ES-I3 (cell line): ENCODE measurements at regions not wholly inside any gene's neighbourhood (a gene's known extent, or its start where the extent isn't known, plus 50 kb on each side); places are given as distances from the start of the nearest gene placed in this dataset.

ENCODE experiments used
- H3K36me3 ChIP-seq: 2 replicates; pipeline ENCODE4 v1.6.1; 2013; ENCODE audit warnings: mild to moderate bottlenecking, low read length, control low read depth, moderate library complexity; ENCODE audit not compliant: insufficient read depth
- H3K4me1 ChIP-seq: 2 replicates; pipeline ENCODE4 v1.6.1; 2013; ENCODE audit warnings: mild to moderate bottlenecking, control low read depth, low read length; ENCODE audit not compliant: insufficient read depth
- H3K9ac ChIP-seq: 2 replicates; pipeline ENCODE4 v1.6.1; 2013; ENCODE audit warnings: low read depth, mild to moderate bottlenecking, low read length, moderate library complexity
- H3K9me3 ChIP-seq: 2 replicates; pipeline ENCODE4 v1.6.1; 2013; ENCODE audit warnings: mild to moderate bottlenecking, low read length, moderate library complexity; ENCODE audit not compliant: control insufficient read depth, insufficient read depth

GRCh38 chr6:97656236-97656635 lies 373.2 kb upstream of the MMS22L start:
- no peaks in the 10 kb centered on the region for H3K36me3 ChIP-seq
- no peaks in the 10 kb centered on the region for H3K9me3 ChIP-seq
- 0 out of 2 replicates have a peak, but pooled peaks cover 3% of the 10 kb centered on the region for H3K4me1 ChIP-seq
- H3K9ac ChIP-seq: no peak overlapping the region

DNA sequence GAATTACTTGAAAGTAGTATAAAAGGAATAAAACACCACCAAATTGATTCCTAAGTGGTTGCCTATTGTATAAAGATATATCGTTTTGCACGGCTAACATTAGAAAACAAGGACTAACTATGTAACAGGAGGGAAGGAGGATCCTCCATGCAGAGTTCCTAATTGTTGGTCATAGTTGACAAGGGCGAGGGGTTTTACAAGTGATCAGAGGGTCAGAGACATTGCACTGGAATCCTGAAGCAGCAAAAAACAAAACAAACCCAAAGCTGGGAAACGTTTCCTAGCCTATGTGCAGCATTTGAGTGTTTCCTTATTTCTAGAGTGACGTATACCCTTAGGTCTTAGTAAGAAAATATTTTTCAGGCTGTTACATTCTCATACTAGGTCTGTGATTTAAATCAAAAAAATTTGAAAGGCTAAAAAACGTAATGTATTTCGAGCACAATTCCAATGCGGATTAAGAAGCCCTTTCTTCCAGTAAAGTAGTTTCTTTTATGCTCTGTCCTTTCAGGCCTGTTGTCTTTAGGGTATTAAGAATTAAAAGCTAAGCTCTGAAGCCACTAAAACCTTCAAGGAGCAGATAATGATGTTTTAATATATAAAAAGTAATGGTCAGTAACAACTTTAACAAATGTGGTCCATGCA lies 373.8 kb upstream of the MMS22L start:
- Histone ChIP-seq H3K9me3 (no peaks in the 10 kb centered on the region), H3K4me1 (0 out of 2 replicates have a peak, but pooled peaks cover 3% of the 10 kb centered on the region), H3K9ac (no peak overlapping the region), H3K36me3 (no peaks in the 10 kb centered on the region)

- Histone ChIP-seq H3K36me3 (no peaks in the 10 kb centered on the region), H3K9ac (no peak overlapping the region)
These were observed 375.1 kb upstream of the MMS22L start for GRCh38 chr6:97658090-97658489.

DNA sequence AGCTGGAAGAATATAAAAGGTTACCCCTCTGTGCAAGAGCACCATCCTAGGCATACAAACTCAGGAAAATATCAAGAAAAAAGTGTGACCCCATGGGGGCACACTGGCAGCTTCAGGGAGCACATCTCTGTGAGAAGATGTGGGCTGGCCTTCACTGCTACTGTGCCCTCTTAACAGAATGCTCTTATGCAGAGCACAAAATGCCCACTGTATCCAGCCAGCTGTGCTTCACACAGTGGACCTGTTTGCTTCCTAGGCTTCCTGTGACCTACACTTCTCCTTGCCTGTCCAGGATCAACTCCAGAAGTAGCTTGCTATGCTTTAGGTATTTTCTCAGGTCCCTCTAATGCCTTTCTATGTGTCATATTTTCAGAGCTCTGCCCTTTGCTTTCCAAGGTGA lies 380.2 kb upstream of the MMS22L start:
- Histone ChIP-seq H3K9me3 (no peaks in the 10 kb centered on the region), H3K4me1 (peaks cover 3% of the 10 kb centered on the region; the same call in 1 of the 2 replicates), H3K9ac (no peak overlapping the region), H3K36me3 (no peaks in the 10 kb centered on the region)

More at GRCh38 chr6:97658090-97658489, 375.1 kb upstream of the MMS22L start:
- Histone ChIP-seq H3K9me3 (no peaks in the 10 kb centered on the region), H3K4me1 (0 out of 2 replicates have a peak, but pooled peaks cover 3% of the 10 kb centered on the region)

GRCh38 chr6:97665446-97665845 lies 382.4 kb upstream of the MMS22L start:
- no peaks in the 10 kb centered on the region for H3K36me3 ChIP-seq
- H3K9me3 ChIP-seq: no peaks in the 10 kb centered on the region
- H3K9ac ChIP-seq: no peak overlapping the region
- peaks cover 3% of the 10 kb centered on the region; the same call in 1 of the 2 replicates for H3K4me1 ChIP-seq

GRCh38 chr6:97666889-97667288 lies 383.9 kb upstream of the MMS22L start:
- peaks cover 4% of the 10 kb centered on the region; the same call in 1 of the 2 replicates for H3K4me1 ChIP-seq
- no peak overlapping the region for H3K9ac ChIP-seq
- H3K36me3 ChIP-seq: no peaks in the 10 kb centered on the region
- no peaks in the 10 kb centered on the region for H3K9me3 ChIP-seq

GRCh38 chr6:97668716-97669115 lies 385.7 kb upstream of the MMS22L start:
- no peaks in the 10 kb centered on the region for H3K36me3 ChIP-seq
- no peak overlapping the region for H3K9ac ChIP-seq
- H3K9me3 ChIP-seq: no peaks in the 10 kb centered on the region
- H3K4me1 ChIP-seq: peaks cover 4% of the 10 kb centered on the region; the same call in 1 of the 2 replicates

- H3K9ac ChIP-seq: no peak overlapping the region
- H3K9me3 ChIP-seq: no peaks in the 10 kb centered on the region
- no peaks in the 10 kb centered on the region for H3K36me3 ChIP-seq
- peaks cover 4% of the 10 kb centered on the region; the same call in 1 of the 2 replicates for H3K4me1 ChIP-seq
These were observed 386.4 kb upstream of the MMS22L start for GRCh38 chr6:97669191-97670031.

DNA sequence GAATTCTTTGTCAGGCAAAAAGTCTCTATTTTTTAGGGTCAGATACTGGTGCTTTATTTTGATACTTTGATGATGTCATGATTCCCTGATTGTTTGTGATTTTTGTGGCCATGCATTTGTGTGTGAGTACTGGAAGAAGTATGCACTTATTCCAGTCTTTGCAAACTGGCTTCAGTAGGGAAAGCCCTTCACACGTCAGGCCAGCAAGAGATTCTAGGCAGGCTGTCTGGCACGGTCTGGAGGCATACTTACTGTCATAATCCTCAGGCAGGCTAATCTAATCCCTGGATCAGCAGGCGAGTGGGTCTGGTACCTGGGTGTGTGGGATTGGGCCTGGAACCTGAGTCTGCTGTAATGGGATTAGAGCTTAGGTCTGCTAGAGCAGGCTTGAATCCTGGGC lies 391.8 kb upstream of the MMS22L start:
- no peaks in the 10 kb centered on the region for H3K36me3 ChIP-seq
- no peak overlapping the region for H3K9ac ChIP-seq
- H3K9me3 ChIP-seq: no peaks in the 10 kb centered on the region
- peaks cover 4% of the 10 kb centered on the region; the same call in 1 of the 2 replicates for H3K4me1 ChIP-seq

GRCh38 chr6:97677626-97678025 lies 394.6 kb upstream of the MMS22L start:
- no peaks in the 10 kb centered on the region for H3K36me3 ChIP-seq
- no peaks in the 10 kb centered on the region for H3K9me3 ChIP-seq
- H3K9ac ChIP-seq: no peak overlapping the region
- H3K4me1 ChIP-seq: no peaks in the 10 kb centered on the region

GRCh38 chr6:97687916-97688315 lies 404.9 kb upstream of the MMS22L start:
- no peak overlapping the region for H3K9ac ChIP-seq
- no peaks in the 10 kb centered on the region for H3K9me3 ChIP-seq
- H3K4me1 ChIP-seq: no peaks in the 10 kb centered on the region; the same call in 1 of the 2 replicates
- no peaks in the 10 kb centered on the region for H3K36me3 ChIP-seq

- Histone ChIP-seq H3K9ac (no peak overlapping the region), H3K9me3 (no peaks in the 10 kb centered on the region), H3K36me3 (no peaks in the 10 kb centered on the region), H3K4me1 (no peaks in the 10 kb centered on the region; the same call in 1 of the 2 replicates)
These were observed 406.2 kb upstream of the MMS22L start for GRCh38 chr6:97689078-97689754.

DNA sequence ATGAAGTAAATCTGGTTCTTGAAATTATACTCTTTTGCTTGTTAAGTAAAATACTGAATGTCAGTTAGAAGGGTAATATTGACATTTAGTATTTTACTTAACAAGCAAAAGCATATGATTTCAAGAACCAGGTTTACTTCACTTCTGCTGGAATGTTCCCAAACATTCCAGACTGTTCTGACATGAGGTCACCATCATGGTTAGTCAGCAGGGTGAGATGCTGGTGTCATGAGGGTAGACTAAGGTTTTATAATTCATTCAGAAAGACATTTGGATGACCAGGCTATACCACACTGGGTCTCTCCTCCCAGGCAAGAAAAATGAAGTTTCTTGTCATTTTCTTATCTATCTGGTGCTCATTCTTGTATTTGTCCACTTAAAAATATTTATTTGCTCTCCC lies 414.4 kb upstream of the MMS22L start:
- H3K36me3 ChIP-seq: no peaks in the 10 kb centered on the region
- no peaks in the 10 kb centered on the region for H3K9me3 ChIP-seq
- H3K4me1 ChIP-seq: no peaks in the 10 kb centered on the region
- no peak overlapping the region for H3K9ac ChIP-seq

DNA sequence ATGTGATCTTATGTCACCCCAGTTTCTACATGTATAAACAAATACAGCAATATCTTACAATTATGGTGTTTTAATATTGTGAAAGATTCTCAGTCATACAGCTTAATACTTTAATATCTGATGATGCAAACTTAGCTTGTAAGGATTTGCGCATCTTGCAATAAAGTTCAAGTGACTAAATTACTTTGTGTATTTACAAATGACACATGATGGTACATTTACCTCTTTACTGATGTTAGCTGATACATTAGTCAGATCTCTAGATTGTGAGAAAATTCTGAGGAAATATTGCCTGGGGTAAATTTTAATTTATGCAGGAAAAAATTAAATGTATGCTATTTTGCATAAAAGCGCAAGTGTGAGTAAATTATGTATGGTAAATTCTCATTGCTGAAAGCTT lies 418.8 kb upstream of the MMS22L start:
- Histone ChIP-seq H3K36me3 (no peaks in the 10 kb centered on the region), H3K9ac (no peak overlapping the region), H3K4me1 (0 out of 2 replicates have a peak, but pooled peaks cover 5% of the 10 kb centered on the region), H3K9me3 (no peaks in the 10 kb centered on the region)
